GM12878 (cell line): ENCODE measurements at regions not wholly inside any gene's neighbourhood (a gene's known extent, or its start where the extent isn't known, plus 50 kb on each side); places are given as distances from the start of the nearest gene placed in this dataset.

Experiments used
- BHLHE40 ChIP-seq, 2 experiments: fragments of 450-650 bp in 1 of 2; IDR thresholded peaks; 2 replicates each; pipeline ENCODE4 v1.6.1; 2011 to 2017; ENCODE audit warnings: low read depth in 2 of 2, borderline replicate concordance in 1 of 2, improper control_type of control experiment in 1 of 2, low read length in 1 of 2, mild to moderate bottlenecking in 1 of 2
- BMI1 ChIP-seq: fragments of 450-650 bp; IDR thresholded peaks from 2 replicates; pipeline ENCODE4 v1.6.1; 2016; ENCODE audit warnings: mild to moderate bottlenecking, moderate library complexity, borderline replicate concordance
- CBFB ChIP-seq: IDR thresholded peaks from 2 replicates; pipeline ENCODE4 v1.6.1; 2016; ENCODE audit warnings: antibody characterized with exemption, low read depth
- CBX3 ChIP-seq: fragments of 200-600 bp; sonication (generic); IDR thresholded peaks from 2 replicates; pipeline ENCODE4 v1.6.1; 2016; ENCODE audit warnings: low read depth, borderline replicate concordance
- CBX5 ChIP-seq: sonication (generic); IDR thresholded peaks from 2 replicates; pipeline ENCODE4 v1.6.1; 2016; ENCODE audit warnings: low read depth, moderate library complexity, mild to moderate bottlenecking, inconsistent platforms
- CREB1 ChIP-seq: IDR thresholded peaks from 2 replicates; pipeline ENCODE4 v1.6.1; 2012; ENCODE audit warnings: low read depth, mild to moderate bottlenecking, inconsistent platforms
- DPF2 ChIP-seq: fragments of 450-650 bp; IDR thresholded peaks from 2 replicates; pipeline ENCODE4 v1.6.1; 2017; ENCODE audit warnings: mild to moderate bottlenecking
- HDAC6 ChIP-seq: fragments of 200-600 bp; sonication (generic); IDR thresholded peaks from one replicate; pipeline ENCODE4 v1.8.0; 2017; ENCODE audit warnings: antibody characterized with exemption; ENCODE audit not compliant: unreplicated experiment
- IKZF2 ChIP-seq, 2 experiments: fragments of 450-650 bp; IDR thresholded peaks; 2 replicates each; pipeline ENCODE4 v1.6.1; 2017; ENCODE audit warnings: mild to moderate bottlenecking in 2 of 2, moderate library complexity in 2 of 2
- KAT2A ChIP-seq: conservative IDR thresholded peaks from 2 replicates; pipeline ENCODE4 v1.6.1; 2011; ENCODE audit warnings: low read depth, low read length; ENCODE audit not compliant: control insufficient read depth
- SRF ChIP-seq, 2 experiments: IDR thresholded peaks; 2 replicates each; pipeline ENCODE4 v1.6.1; 2011; ENCODE audit warnings: low read depth in 2 of 2, low read length in 2 of 2, mild to moderate bottlenecking in 1 of 2, moderate library complexity in 1 of 2
- SUZ12 ChIP-seq: fragments of 200-600 bp; sonication (generic); IDR thresholded peaks from one replicate; pipeline ENCODE4 v1.6.1; 2018; ENCODE audit warnings: antibody characterized with exemption, mild to moderate bottlenecking; ENCODE audit not compliant: unreplicated experiment
- ZNF622 ChIP-seq: fragments of 450-650 bp; IDR thresholded peaks from 2 replicates; pipeline ENCODE4 v1.6.1; 2017; ENCODE audit warnings: mild to moderate bottlenecking, inconsistent platforms
- TF ChIP-seq, protein P1 (sequence below): IDR thresholded peaks from 2 replicates; pipeline ENCODE4 v1.6.1; 2012; ENCODE audit warnings: improper control_type of control experiment, low read depth, low read length; ENCODE audit not compliant: insufficient replicate concordance
- TF ChIP-seq, protein P2 (sequence below): fragments of 450-650 bp; IDR thresholded peaks from 2 replicates; pipeline ENCODE4 v1.6.1; 2017; ENCODE audit warnings: mild to moderate bottlenecking, moderate library complexity
- TF ChIP-seq, protein P3 (sequence below): IDR thresholded peaks from 2 replicates; pipeline ENCODE4 v1.6.1; 2011; ENCODE audit warnings: low read depth, low read length, improper control_type of control experiment, borderline replicate concordance
- TF ChIP-seq, protein P4 (sequence below): fragments of 450-650 bp; IDR thresholded peaks from 2 replicates; pipeline ENCODE4 v1.6.1; 2017; ENCODE audit warnings: mild to moderate bottlenecking

DNA sequence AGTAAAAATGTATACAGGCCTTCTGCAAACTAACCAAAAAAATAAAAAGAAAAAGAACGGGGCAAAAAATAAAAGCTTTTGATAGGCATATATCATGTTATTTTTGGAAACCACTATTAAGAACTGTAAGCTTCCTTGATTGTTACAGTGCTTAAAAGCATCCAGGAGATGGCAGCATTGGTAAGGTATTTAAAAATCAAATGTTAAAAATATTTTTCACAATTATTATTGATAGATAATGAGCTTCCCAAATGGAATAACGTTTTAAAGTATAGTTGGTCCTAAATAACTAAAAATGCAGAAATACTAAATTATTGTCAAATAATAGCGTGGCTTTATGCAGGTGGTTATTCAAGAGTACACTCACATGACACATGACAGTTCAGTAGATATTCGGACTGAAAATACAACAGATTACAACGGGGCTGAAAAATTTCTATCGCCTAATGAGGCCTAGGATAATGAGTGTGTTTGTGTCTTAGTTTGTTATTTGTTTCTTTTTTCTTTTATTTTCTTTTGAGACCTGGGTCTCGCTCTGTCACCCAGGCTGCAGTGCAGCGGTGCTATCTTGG is 127.2 kb upstream of the ATF7IP start (continued):
- TF ChIP-seq, protein P1, sequence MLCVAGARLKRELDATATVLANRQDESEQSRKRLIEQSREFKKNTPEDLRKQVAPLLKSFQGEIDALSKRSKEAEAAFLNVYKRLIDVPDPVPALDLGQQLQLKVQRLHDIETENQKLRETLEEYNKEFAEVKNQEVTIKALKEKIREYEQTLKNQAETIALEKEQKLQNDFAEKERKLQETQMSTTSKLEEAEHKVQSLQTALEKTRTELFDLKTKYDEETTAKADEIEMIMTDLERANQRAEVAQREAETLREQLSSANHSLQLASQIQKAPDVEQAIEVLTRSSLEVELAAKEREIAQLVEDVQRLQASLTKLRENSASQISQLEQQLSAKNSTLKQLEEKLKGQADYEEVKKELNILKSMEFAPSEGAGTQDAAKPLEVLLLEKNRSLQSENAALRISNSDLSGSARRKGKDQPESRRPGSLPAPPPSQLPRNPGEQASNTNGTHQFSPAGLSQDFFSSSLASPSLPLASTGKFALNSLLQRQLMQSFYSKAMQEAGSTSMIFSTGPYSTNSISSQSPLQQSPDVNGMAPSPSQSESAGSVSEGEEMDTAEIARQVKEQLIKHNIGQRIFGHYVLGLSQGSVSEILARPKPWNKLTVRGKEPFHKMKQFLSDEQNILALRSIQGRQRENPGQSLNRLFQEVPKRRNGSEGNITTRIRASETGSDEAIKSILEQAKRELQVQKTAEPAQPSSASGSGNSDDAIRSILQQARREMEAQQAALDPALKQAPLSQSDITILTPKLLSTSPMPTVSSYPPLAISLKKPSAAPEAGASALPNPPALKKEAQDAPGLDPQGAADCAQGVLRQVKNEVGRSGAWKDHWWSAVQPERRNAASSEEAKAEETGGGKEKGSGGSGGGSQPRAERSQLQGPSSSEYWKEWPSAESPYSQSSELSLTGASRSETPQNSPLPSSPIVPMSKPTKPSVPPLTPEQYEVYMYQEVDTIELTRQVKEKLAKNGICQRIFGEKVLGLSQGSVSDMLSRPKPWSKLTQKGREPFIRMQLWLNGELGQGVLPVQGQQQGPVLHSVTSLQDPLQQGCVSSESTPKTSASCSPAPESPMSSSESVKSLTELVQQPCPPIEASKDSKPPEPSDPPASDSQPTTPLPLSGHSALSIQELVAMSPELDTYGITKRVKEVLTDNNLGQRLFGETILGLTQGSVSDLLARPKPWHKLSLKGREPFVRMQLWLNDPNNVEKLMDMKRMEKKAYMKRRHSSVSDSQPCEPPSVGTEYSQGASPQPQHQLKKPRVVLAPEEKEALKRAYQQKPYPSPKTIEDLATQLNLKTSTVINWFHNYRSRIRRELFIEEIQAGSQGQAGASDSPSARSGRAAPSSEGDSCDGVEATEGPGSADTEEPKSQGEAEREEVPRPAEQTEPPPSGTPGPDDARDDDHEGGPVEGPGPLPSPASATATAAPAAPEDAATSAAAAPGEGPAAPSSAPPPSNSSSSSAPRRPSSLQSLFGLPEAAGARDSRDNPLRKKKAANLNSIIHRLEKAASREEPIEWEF, result no peak
- TF ChIP-seq CBX3 (no peak), HDAC6 (no peak), BMI1 (no peak), ZNF622 (no peak), CBX5 (no peak), KAT2A (no peak), CREB1 (no peak), SRF (IDR thresholded peaks at IDR 0.05; ENCODE audit: low read depth in 2 of 2, low read length in 2 of 2) (no peak), CBFB (no peak), BHLHE40 (IDR thresholded peaks at IDR 0.05; ENCODE audit: borderline replicate concordance in 1 of 2, low read depth in 2 of 2, low read length in 1 of 2) (no peak), IKZF2 (IDR thresholded peaks at IDR 0.05) (no peak), DPF2 (no peak), SUZ12 (no peak)
- TF ChIP-seq, protein P2, sequence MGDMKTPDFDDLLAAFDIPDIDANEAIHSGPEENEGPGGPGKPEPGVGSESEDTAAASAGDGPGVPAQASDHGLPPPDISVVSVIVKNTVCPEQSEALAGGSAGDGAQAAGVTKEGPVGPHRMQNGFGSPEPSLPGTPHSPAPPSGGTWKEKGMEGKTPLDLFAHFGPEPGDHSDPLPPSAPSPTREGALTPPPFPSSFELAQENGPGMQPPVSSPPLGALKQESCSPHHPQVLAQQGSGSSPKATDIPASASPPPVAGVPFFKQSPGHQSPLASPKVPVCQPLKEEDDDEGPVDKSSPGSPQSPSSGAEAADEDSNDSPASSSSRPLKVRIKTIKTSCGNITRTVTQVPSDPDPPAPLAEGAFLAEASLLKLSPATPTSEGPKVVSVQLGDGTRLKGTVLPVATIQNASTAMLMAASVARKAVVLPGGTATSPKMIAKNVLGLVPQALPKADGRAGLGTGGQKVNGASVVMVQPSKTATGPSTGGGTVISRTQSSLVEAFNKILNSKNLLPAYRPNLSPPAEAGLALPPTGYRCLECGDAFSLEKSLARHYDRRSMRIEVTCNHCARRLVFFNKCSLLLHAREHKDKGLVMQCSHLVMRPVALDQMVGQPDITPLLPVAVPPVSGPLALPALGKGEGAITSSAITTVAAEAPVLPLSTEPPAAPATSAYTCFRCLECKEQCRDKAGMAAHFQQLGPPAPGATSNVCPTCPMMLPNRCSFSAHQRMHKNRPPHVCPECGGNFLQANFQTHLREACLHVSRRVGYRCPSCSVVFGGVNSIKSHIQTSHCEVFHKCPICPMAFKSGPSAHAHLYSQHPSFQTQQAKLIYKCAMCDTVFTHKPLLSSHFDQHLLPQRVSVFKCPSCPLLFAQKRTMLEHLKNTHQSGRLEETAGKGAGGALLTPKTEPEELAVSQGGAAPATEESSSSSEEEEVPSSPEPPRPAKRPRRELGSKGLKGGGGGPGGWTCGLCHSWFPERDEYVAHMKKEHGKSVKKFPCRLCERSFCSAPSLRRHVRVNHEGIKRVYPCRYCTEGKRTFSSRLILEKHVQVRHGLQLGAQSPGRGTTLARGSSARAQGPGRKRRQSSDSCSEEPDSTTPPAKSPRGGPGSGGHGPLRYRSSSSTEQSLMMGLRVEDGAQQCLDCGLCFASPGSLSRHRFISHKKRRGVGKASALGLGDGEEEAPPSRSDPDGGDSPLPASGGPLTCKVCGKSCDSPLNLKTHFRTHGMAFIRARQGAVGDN, result no peak
- TF ChIP-seq, protein P3, sequence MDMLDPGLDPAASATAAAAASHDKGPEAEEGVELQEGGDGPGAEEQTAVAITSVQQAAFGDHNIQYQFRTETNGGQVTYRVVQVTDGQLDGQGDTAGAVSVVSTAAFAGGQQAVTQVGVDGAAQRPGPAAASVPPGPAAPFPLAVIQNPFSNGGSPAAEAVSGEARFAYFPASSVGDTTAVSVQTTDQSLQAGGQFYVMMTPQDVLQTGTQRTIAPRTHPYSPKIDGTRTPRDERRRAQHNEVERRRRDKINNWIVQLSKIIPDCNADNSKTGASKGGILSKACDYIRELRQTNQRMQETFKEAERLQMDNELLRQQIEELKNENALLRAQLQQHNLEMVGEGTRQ, result no peak
- TF ChIP-seq, protein P4, sequence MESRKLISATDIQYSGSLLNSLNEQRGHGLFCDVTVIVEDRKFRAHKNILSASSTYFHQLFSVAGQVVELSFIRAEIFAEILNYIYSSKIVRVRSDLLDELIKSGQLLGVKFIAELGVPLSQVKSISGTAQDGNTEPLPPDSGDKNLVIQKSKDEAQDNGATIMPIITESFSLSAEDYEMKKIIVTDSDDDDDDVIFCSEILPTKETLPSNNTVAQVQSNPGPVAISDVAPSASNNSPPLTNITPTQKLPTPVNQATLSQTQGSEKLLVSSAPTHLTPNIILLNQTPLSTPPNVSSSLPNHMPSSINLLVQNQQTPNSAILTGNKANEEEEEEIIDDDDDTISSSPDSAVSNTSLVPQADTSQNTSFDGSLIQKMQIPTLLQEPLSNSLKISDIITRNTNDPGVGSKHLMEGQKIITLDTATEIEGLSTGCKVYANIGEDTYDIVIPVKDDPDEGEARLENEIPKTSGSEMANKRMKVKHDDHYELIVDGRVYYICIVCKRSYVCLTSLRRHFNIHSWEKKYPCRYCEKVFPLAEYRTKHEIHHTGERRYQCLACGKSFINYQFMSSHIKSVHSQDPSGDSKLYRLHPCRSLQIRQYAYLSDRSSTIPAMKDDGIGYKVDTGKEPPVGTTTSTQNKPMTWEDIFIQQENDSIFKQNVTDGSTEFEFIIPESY, result no peak
